ENCODE measurements at regions not wholly inside any gene's neighbourhood (a gene's known extent, or its start where the extent isn't known, plus 50 kb on each side); places are given as distances from the start of the nearest gene placed in this dataset.

GRCh38 chr2:180519276-180519675, 461.1 kb upstream of the UBE2E3 start:
- Histone ChIP-seq H3K4me3 (ENCODE audit: low read depth, low read length) (no peak overlapping the region), H3K36me3 (no peaks in the 10 kb centered on the region), H3K27me3 (ENCODE audit: insufficient read depth, low read depth, severe bottlenecking) (no peaks in the 10 kb centered on the region), H3K9me3 (ENCODE audit: severe bottlenecking) (no peaks in the 10 kb centered on the region), H3K27ac (no peak overlapping the region)
- no peak for DNase-seq
- TF ChIP-seq CTCF (IDR thresholded peaks at IDR 0.05; ENCODE audit: low read depth, low read length): no peak

GRCh38 chr2:180516232-180516631, 464.2 kb upstream of the UBE2E3 start:
- Histone ChIP-seq H3K27ac (no peak overlapping the region), H3K4me3 (ENCODE audit: low read depth, low read length) (no peak overlapping the region), H3K27me3 (ENCODE audit: insufficient read depth, low read depth, severe bottlenecking) (no peaks in the 10 kb centered on the region), H3K9me3 (ENCODE audit: severe bottlenecking) (no peaks in the 10 kb centered on the region), H3K36me3 (no peaks in the 10 kb centered on the region)
- no peak for TF ChIP-seq CTCF (IDR thresholded peaks at IDR 0.05; ENCODE audit: low read depth, low read length)
- no peak for DNase-seq

GRCh38 chr2:180513389-180513788, 467.0 kb upstream of the UBE2E3 start:
- DNase-seq: no peak
- Histone ChIP-seq H3K4me3 (ENCODE audit: low read depth, low read length) (no peak overlapping the region), H3K36me3 (no peaks in the 10 kb centered on the region), H3K27me3 (ENCODE audit: insufficient read depth, low read depth, severe bottlenecking) (no peaks in the 10 kb centered on the region), H3K27ac (no peak overlapping the region), H3K9me3 (ENCODE audit: severe bottlenecking) (no peaks in the 10 kb centered on the region)
- no peak for TF ChIP-seq CTCF (IDR thresholded peaks at IDR 0.05; ENCODE audit: low read depth, low read length)

GRCh38 chr2:180508458-180508857, 471.9 kb upstream of the UBE2E3 start:
- no peak overlapping the region for H3K27ac ChIP-seq

GRCh38 chr2:180507028-180507427, 473.4 kb upstream of the UBE2E3 start:
- H3K36me3 ChIP-seq: no peaks in the 10 kb centered on the region
- no peak for DNase-seq
- no peak overlapping the region for H3K27ac ChIP-seq
- no peaks in the 10 kb centered on the region for H3K27me3 ChIP-seq (ENCODE audit: insufficient read depth, low read depth, severe bottlenecking)
- no peak overlapping the region for H3K4me3 ChIP-seq (ENCODE audit: low read depth, low read length)
- no peak for TF ChIP-seq CTCF (IDR thresholded peaks at IDR 0.05; ENCODE audit: low read depth, low read length)
- H3K9me3 ChIP-seq (ENCODE audit: severe bottlenecking): peaks cover 2% of the 10 kb centered on the region

More at GRCh38 chr2:180508458-180508857, 471.9 kb upstream of the UBE2E3 start:
- H3K27me3 ChIP-seq (ENCODE audit: insufficient read depth, low read depth, severe bottlenecking): no peaks in the 10 kb centered on the region
- no peak for TF ChIP-seq CTCF (IDR thresholded peaks at IDR 0.05; ENCODE audit: low read depth, low read length)
- DNase-seq: no peak
- H3K36me3 ChIP-seq: no peaks in the 10 kb centered on the region
- H3K9me3 ChIP-seq (ENCODE audit: severe bottlenecking): peaks cover 2% of the 10 kb centered on the region
- H3K4me3 ChIP-seq (ENCODE audit: low read depth, low read length): no peak overlapping the region

- Histone ChIP-seq H3K9me3 (ENCODE audit: severe bottlenecking) (peaks cover 2% of the 10 kb centered on the region), H3K36me3 (no peaks in the 10 kb centered on the region), H3K27ac (no peak overlapping the region), H3K4me3 (ENCODE audit: low read depth, low read length) (no peak overlapping the region), H3K27me3 (ENCODE audit: insufficient read depth, low read depth, severe bottlenecking) (no peaks in the 10 kb centered on the region)
- no peak for DNase-seq
- TF ChIP-seq CTCF (IDR thresholded peaks at IDR 0.05; ENCODE audit: low read depth, low read length): no peak
Measured at GRCh38 chr2:180505203-180505602, 475.2 kb upstream of the UBE2E3 start.

Data from WERI-Rb-1 (cell line).